ENCODE measurements at regions not wholly inside any gene's neighbourhood (a gene's known extent, or its start where the extent isn't known, plus 50 kb on each side); places are given as distances from the start of the nearest gene placed in this dataset.
"Not testable (repeated sequence)": the region's sequence is repeated elsewhere in the genome, so short reads cannot be mapped to it uniquely, and the experiment has no call there.

DNA sequence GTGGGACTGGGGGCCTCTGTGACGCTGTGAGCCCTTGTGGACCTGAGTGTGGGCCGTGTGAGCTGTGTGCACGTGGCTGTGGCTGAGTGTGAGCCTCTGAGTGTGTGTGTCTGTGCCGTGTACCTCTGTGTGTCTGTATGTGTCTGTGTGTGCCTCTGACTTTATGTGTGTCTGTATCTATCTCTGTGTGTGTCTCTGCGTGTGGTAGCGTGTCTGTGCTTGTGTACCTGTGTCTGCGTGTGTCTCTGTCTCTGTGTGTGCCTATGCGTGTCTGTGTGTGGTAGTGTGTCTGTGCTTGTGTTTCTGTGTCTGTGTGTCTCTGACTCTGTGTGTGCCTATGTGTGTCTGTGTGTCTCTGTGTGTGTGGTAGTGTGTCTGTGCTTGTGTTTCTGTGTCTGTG is 158.2 kb downstream of the TMEM121 start:
- H3K36me3 ChIP-seq (ENCODE audit: control insufficient read depth, insufficient read depth, low read length); H3K9ac ChIP-seq (ENCODE audit: low read depth, low read length); H3K4me3 ChIP-seq (ENCODE audit: low read depth, low read length); H3K27ac ChIP-seq (ENCODE audit: low read depth, low read length); H3K27me3 ChIP-seq (ENCODE audit: control insufficient read depth, insufficient read depth, low read length); H3K4me1 ChIP-seq (ENCODE audit: control insufficient read depth, insufficient read depth, low read length): not testable (repeated sequence)
- H3K9me3 ChIP-seq (ENCODE audit: control insufficient read depth, insufficient read depth, low read length) = peaks cover 32% of the 10 kb centered on the region

DNA sequence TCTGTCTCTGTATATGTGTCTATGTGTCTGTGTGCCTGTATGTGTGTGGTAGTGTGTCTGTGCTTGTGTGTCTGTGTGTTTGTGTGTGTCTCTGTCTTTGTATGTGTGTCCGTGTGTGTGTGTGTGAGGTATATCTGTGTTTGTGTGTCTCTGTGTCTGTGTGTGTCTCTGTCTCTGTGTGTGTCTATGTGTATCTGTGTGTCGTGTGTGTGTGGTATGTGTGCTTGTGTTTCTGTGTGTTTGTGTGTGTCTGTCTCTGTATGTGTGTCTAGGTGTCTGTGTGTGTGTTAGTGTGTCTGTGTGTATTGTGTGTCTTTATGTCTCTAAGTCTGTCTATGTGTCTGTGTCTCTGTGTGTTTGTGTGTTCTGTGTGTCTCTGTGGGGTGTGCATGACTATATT is 158.6 kb downstream of the TMEM121 start:
- Histone ChIP-seq H3K27me3 (ENCODE audit: control insufficient read depth, insufficient read depth, low read length) (no peaks in the 10 kb centered on the region), H3K9me3 (ENCODE audit: control insufficient read depth, insufficient read depth, low read length) (peaks cover 36% of the 10 kb centered on the region), H3K4me1 (ENCODE audit: control insufficient read depth, insufficient read depth, low read length) (no peaks in the 10 kb centered on the region), H3K9ac (ENCODE audit: low read depth, low read length) (no peak overlapping the region), H3K36me3 (ENCODE audit: control insufficient read depth, insufficient read depth, low read length) (no peaks in the 10 kb centered on the region), H3K4me3 (ENCODE audit: low read depth, low read length) (no peak overlapping the region), H3K27ac (ENCODE audit: low read depth, low read length) (no peak overlapping the region)

DNA sequence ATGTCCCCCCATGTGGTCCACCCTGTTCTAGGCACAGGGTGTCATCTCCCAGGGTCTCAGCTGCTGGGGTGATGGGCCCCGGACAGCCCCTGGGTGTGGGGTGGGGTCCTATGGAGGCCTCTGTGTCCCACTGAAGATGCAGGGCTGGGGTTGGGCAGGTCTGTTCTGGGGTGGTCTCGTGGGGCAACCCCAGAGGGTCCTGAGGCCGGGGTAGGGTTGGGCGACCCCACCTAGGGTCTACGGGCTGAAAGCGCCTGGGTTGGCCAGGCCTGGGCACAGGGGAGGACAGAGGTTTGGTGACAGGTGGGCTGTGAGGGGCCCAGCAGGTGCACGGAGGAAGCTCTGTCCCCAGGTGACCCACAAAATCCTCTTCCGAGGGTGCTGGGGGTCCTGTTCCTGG is 159.2 kb downstream of the TMEM121 start:
- H3K9ac ChIP-seq (ENCODE audit: low read depth, low read length); H3K27me3 ChIP-seq (ENCODE audit: control insufficient read depth, insufficient read depth, low read length); H3K36me3 ChIP-seq (ENCODE audit: control insufficient read depth, insufficient read depth, low read length); H3K4me1 ChIP-seq (ENCODE audit: control insufficient read depth, insufficient read depth, low read length); H3K4me3 ChIP-seq (ENCODE audit: low read depth, low read length); H3K27ac ChIP-seq (ENCODE audit: low read depth, low read length): not testable (repeated sequence)
- H3K9me3 ChIP-seq (ENCODE audit: control insufficient read depth, insufficient read depth, low read length) = peaks cover 42% of the 10 kb centered on the region

DNA sequence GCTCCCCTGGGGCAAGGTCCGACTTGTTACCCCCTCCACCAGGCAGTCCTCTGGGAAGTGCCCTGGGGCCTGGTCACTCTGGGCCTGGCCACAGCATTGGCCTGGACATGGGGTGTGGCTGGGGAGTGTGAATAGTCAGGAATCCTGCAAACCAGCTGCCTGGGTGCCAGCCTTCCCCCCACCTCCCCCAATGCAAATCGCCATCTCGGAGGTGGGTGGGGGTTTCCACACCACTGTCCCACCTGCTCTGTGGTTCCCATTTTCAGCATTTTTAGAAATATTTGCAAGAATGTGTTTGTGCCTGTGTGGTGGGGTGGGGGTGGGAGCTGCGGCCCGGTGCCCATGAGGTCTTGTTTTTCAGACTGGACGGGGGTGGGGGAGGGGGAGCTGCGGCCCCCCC is 159.7 kb downstream of the TMEM121 start:
- not testable (repeated sequence) for H3K9ac ChIP-seq (ENCODE audit: low read depth, low read length); H3K27me3 ChIP-seq (ENCODE audit: control insufficient read depth, insufficient read depth, low read length); H3K27ac ChIP-seq (ENCODE audit: low read depth, low read length); H3K4me1 ChIP-seq (ENCODE audit: control insufficient read depth, insufficient read depth, low read length); H3K4me3 ChIP-seq (ENCODE audit: low read depth, low read length); H3K36me3 ChIP-seq (ENCODE audit: control insufficient read depth, insufficient read depth, low read length)
- H3K9me3 ChIP-seq (ENCODE audit: control insufficient read depth, insufficient read depth, low read length) = peaks cover 47% of the 10 kb centered on the region

DNA sequence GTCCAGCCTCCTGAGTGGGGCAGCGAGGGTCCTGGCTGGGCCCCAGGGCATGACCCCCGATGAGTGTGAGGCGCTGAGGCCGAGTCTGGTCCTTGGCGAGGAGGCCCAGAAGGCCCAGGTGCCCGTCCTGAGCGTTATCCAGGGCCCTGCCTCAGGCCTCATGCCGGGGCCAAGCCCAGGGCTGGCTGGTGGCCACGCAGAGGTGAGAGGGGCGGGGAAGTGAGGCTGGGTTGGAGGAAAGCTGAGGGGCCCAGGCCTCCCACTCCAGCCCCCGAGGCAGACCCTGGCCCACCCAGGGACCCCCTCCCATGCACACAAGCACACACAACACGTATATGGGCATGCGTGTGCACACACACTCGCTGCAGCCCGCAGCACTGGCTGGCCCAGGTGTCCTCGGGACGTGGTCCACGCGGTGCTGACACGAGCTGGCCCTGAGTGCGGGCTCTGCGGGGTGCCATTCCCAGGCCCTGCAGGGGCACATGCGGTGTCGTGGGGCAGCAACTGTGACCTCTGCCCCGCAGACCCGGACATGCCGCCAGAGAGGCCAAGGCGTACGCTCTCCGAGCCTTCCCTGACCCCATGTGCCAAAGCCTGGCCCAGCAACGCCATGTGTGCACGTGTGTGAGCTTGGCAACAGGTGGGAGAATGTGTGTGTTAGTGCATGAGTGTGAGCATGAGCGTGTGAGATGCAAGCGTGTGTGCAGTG is 160.2 kb downstream of the TMEM121 start:
- not testable (repeated sequence) for H3K9ac ChIP-seq (ENCODE audit: low read depth, low read length); H3K4me3 ChIP-seq (ENCODE audit: low read depth, low read length); H3K27ac ChIP-seq (ENCODE audit: low read depth, low read length); H3K36me3 ChIP-seq (ENCODE audit: control insufficient read depth, insufficient read depth, low read length); H3K4me1 ChIP-seq (ENCODE audit: control insufficient read depth, insufficient read depth, low read length); H3K27me3 ChIP-seq (ENCODE audit: control insufficient read depth, insufficient read depth, low read length)
- H3K9me3 ChIP-seq (ENCODE audit: control insufficient read depth, insufficient read depth, low read length) = peaks cover 50% of the 10 kb centered on the region

DNA sequence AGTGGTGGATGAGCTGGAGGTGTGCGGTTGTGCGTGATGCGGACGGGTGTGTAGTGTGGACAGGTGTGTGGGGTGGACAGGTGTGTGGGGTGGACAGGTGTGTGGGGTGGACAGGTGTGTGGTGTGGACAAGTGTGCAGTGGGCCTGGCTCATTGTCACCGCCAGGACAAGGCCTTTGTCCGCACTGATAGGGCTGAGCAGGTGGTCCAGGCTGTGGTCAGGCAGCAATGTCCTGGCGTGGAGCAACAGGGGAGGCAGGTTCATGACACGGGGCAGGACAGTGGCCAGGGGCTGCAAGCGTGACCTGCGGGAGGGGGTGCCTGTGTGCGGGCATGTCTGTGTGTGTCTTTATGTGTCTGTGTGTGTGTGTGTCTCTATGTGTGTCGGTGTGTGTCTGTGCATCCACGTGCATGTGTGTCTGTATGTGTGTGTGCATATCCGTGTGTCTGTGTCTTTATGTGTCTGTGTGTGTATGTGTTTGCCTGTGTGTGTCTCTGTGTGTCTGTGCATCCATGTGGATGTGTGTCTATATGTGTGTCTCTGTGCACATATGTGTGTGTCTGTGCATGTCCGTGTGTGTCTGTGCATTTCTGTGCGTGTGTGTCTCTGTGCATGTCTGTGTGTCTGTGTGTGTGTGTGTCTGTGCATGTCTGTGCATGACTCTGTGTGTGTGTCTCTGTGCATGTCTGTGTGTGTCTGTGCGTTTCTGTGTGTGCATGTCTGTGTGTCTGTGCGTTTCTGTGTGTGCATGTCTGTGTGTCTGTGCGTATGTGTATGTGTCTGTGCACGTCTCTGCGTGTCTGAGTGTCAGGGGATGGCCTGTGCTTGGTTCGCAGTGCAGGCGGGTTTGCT is 161.0 kb downstream of the TMEM121 start:
- H3K27ac ChIP-seq (ENCODE audit: low read depth, low read length); H3K9ac ChIP-seq (ENCODE audit: low read depth, low read length); H3K36me3 ChIP-seq (ENCODE audit: control insufficient read depth, insufficient read depth, low read length); H3K4me1 ChIP-seq (ENCODE audit: control insufficient read depth, insufficient read depth, low read length); H3K27me3 ChIP-seq (ENCODE audit: control insufficient read depth, insufficient read depth, low read length); H3K4me3 ChIP-seq (ENCODE audit: low read depth, low read length): not testable (repeated sequence)
- peaks cover 50% of the 10 kb centered on the region for H3K9me3 ChIP-seq (ENCODE audit: control insufficient read depth, insufficient read depth, low read length)

DNA sequence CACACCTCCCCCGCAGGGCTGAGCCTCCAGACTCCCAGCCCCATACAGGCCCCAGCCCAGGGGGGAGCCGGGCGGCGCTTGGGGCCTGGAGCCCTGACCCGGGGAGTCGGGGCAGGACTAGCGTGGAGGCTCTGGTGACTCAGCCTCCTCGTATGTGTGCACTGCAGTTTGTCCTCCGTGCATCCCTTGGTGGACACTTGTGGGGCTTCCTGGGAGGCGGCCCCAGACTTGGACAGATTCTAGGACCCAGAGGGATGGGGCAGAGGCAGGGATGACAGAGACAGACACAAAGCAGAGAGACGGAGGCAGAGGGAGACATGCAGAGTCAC is 161.6 kb downstream of the TMEM121 start:
- H3K36me3 ChIP-seq (ENCODE audit: control insufficient read depth, insufficient read depth, low read length); H3K4me1 ChIP-seq (ENCODE audit: control insufficient read depth, insufficient read depth, low read length); H3K27ac ChIP-seq (ENCODE audit: low read depth, low read length); H3K4me3 ChIP-seq (ENCODE audit: low read depth, low read length); H3K9ac ChIP-seq (ENCODE audit: low read depth, low read length); H3K27me3 ChIP-seq (ENCODE audit: control insufficient read depth, insufficient read depth, low read length): not testable (repeated sequence)
- H3K9me3 ChIP-seq (ENCODE audit: control insufficient read depth, insufficient read depth, low read length) = peaks cover 48% of the 10 kb centered on the region

DNA sequence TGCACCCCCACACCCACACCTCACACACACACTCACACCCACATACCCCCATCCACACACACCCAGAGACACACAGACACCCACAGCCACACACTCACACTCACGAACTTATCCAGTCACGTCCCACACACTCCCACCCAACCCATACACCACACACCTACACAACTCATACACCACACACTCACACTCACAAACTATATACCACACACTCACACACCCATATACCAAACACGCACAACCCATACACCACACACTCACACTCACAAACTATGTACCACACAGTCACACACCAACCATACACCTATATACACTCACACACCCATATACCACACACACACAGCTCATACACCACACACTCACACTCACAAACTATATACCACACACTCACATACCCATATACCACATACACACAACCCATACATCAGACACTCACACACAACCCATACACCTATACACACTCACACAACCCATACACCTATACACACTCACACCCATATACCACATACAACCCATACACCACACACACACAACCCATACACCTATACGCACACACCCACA is 162.4 kb downstream of the TMEM121 start:
- not testable (repeated sequence) for H3K27ac ChIP-seq (ENCODE audit: low read depth, low read length); H3K36me3 ChIP-seq (ENCODE audit: control insufficient read depth, insufficient read depth, low read length); H3K4me3 ChIP-seq (ENCODE audit: low read depth, low read length); H3K9ac ChIP-seq (ENCODE audit: low read depth, low read length); H3K4me1 ChIP-seq (ENCODE audit: control insufficient read depth, insufficient read depth, low read length); H3K27me3 ChIP-seq (ENCODE audit: control insufficient read depth, insufficient read depth, low read length)
- H3K9me3 ChIP-seq (ENCODE audit: control insufficient read depth, insufficient read depth, low read length) = peaks cover 47% of the 10 kb centered on the region

DNA sequence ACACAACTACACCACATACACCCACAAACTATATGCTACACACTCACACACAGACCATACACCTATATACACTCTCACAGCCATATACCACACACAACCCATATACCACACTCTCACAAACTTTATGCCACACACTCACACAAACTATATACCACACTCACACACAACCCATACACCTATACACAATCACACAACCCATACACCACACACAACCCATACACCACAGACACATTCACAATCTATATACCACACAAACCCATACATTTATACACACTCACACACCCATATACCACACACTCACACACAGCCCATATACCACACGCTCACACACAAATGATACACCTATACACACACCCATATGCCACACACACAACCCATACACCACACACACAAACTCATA is 163.3 kb downstream of the TMEM121 start:
- no peak overlapping the region for H3K9ac ChIP-seq (ENCODE audit: low read depth, low read length)
- H3K27ac ChIP-seq (ENCODE audit: low read depth, low read length) = no peak overlapping the region
- H3K4me3 ChIP-seq (ENCODE audit: low read depth, low read length) = no peak overlapping the region
- H3K36me3 ChIP-seq (ENCODE audit: control insufficient read depth, insufficient read depth, low read length) = no peaks in the 10 kb centered on the region
- H3K27me3 ChIP-seq (ENCODE audit: control insufficient read depth, insufficient read depth, low read length) = no peaks in the 10 kb centered on the region
- no peaks in the 10 kb centered on the region for H3K4me1 ChIP-seq (ENCODE audit: control insufficient read depth, insufficient read depth, low read length)
- H3K9me3 ChIP-seq (ENCODE audit: control insufficient read depth, insufficient read depth, low read length) = peaks cover 55% of the 10 kb centered on the region

DNA sequence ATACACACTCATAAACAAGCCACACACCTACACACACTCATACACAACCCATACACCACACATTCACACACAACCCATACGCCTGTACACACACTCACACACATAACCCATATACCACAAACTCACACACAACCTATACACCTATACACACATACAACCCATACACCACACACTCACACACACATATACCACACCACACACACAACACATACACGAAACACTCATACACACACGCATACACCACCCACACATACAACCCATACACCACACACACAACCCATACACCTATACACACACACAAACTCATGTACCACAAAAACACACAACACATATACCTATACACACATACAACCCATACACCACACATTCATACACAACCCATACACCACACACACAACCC is 164.3 kb downstream of the TMEM121 start:
- Histone ChIP-seq H3K27me3 (ENCODE audit: control insufficient read depth, insufficient read depth, low read length) (no peaks in the 10 kb centered on the region), H3K9ac (ENCODE audit: low read depth, low read length) (no peak overlapping the region), H3K27ac (ENCODE audit: low read depth, low read length) (no peak overlapping the region), H3K4me3 (ENCODE audit: low read depth, low read length) (no peak overlapping the region), H3K4me1 (ENCODE audit: control insufficient read depth, insufficient read depth, low read length) (no peaks in the 10 kb centered on the region), H3K36me3 (ENCODE audit: control insufficient read depth, insufficient read depth, low read length) (no peaks in the 10 kb centered on the region), H3K9me3 (ENCODE audit: control insufficient read depth, insufficient read depth, low read length) (peaks cover 54% of the 10 kb centered on the region)

DNA sequence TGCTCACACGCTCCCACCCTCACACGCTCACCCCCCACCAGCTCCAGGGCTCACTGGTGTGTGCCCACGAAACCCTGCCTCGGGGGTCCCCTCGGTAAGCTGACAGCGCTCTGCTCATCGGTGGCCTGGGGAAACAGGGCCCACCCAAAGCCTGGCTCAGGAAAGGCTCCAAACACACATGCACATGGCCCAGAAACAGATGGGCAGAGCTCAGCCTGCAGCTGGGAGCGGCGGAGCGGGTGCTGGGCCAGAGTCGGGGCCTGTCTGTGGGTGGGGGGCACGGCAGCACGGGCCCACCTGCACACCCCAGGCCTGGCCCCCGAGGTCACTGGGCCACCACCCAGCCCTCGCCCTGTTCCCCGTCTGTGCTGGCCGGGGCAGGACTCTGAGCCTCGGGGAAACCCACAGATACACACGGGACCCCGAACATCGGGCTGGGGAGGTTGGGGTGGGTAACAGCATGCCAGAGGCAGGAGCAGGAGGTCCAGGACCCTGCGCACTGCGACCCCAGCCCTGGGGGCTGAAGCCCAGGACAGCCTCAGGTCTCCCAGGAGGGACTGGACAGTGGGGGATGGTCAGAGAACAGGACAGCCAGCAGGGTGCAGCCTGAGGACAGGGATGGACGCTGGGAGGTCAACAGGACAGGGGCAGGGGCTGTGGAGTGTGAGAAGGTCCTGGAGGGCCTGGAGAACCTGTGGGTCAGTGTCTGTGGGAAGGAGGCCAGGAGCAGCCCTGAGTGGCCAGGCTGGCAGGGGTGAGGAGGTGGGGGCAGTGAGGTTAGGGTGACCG is 165.1 kb downstream of the TMEM121 start:
- H3K4me3 ChIP-seq (ENCODE audit: low read depth, low read length); H3K27ac ChIP-seq (ENCODE audit: low read depth, low read length); H3K4me1 ChIP-seq (ENCODE audit: control insufficient read depth, insufficient read depth, low read length); H3K9ac ChIP-seq (ENCODE audit: low read depth, low read length); H3K27me3 ChIP-seq (ENCODE audit: control insufficient read depth, insufficient read depth, low read length); H3K36me3 ChIP-seq (ENCODE audit: control insufficient read depth, insufficient read depth, low read length): not testable (repeated sequence)
- H3K9me3 ChIP-seq (ENCODE audit: control insufficient read depth, insufficient read depth, low read length) = peaks cover 54% of the 10 kb centered on the region
